SK-N-DZ (cell line): ENCODE measurements at regions not wholly inside any gene's neighbourhood (a gene's known extent, or its start where the extent isn't known, plus 50 kb on each side); places are given as distances from the start of the nearest gene placed in this dataset.

Source experiments
- DNase-seq: peaks from one replicate; pipeline ENCODE4 v3.0.0-alpha.2; 2015; ENCODE audit warnings: low spot score

DNA sequence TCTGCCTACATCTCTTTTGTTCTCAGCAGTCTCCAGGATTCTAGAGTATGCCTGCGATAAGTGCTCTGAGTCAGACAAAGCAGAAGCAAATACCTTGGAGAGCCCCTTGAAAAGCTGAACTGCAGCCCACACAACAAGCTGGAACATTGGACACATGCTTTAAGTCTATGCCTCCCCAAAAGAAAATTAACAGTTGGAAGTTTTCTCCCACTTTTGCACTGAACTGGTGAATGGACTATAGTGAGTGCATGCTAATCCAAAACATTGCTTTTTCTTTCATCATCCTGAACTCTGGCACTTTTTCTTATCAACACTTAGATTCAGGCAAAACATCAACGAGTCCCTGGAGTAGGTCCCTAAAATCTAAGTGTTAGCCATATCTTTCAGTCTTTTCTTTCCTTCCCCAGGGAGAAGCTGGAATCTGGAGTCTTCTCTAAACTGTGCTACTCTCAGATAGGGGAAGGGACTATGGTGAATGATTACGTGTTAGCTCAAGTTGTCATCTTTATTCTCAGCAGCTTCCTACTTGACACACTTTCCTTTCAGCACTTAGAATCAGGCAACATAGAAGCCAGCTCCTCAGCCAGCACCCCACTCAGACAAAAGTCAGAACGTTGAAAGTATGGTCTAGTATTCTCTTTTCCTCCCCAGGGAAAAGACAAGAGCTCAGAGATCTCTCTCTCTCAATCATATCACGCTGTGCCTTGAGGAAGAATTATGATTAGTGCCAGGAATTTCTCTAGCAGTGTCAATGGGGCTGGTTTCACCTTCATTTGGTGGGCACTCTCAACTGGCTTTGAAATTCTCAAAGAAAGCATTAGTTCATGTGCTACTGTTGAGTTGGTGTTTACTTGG lies 811.0 kb upstream of the GJE1 start:
- DNase-seq: no peak

DNA sequence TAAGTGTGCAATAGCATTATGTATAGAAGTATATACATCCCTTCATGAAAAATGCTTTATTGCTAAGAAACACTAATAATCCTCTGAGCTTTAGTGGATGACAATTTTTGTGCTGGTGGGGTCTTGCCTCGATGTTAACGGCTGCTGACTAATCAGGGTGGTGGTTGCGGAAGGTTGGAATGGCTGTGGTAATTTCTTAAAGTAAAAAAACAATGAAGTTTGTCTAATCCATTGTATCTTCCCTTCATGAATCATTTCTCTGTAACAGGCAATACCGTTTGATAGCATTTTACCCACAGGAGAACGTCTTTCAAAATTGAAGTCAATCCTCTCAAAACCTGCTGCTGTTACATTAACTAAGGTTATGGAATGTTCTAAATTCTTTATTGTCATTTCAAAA lies 816.5 kb upstream of the GJE1 start:
- DNase-seq: no peak

DNA sequence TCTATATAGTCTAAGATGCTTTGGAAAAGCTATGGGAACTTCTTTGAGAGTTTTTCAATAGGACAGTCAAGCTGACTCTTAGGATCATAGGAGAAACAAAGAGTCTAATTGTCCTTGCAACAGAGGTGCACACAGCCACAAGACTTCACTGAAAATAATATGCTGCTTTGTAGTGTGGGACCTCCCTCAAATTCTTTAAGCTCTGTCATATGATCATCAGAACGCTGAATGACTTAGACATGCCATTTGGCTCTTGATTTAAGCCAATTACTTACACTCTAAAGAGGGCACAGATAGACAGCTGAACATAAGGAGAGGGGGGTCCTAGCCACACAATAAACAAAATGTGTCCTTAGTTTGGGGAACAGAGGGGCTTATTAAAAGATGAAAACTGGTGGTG lies 818.7 kb upstream of the GJE1 start:
- no peak for DNase-seq

DNA sequence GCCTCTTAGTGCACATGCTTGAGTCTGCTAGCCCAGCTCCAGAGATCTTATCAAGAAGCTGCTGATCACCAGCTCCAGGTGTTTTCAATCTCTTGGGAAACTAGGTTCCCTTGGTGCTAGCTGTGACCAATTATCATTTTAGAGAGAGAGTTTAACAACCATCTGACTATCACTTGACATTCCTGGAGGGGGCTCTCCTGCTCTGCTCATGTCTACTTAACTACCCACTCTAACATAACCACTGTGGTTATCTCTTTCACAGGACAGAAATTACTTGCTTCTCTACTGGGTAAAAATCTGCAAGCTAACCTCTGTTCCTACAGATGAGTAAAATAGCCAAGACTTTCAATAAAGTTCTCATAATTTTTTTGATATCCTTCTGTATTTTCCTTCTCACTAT lies 823.4 kb upstream of the GJE1 start:
- DNase-seq: peak; percentile 55

DNA sequence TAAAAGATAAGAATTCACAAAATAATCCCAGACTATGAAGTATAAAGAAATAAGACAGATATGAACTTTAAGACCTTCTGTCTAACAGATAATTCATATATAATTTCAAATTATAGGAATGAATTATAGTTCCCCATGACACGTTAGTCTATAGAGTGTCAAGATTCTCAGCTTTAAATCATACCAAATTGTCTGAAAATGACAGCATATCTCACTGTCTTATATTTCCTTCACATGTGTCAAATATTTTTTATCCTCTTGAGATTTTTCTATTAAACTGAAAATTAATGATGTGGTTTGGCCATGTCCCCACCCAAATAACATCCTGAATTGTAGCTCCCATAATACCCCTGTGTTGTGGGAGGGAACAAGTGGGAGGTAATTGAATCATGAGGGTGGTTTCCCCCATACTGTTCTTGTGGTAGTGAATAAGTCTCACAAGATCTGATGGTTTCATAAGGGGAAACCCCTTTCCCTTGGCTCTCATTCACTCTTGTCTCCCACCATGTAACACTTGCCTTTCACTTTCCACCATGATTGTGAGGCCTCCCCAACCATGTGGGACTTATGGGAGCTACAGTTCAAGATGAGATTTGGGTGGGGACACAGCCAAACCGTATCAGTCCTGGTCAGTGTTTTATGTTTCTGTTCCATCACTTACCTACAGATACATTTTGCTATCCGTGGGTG lies 825.3 kb upstream of the GJE1 start:
- DNase-seq: no peak

DNA sequence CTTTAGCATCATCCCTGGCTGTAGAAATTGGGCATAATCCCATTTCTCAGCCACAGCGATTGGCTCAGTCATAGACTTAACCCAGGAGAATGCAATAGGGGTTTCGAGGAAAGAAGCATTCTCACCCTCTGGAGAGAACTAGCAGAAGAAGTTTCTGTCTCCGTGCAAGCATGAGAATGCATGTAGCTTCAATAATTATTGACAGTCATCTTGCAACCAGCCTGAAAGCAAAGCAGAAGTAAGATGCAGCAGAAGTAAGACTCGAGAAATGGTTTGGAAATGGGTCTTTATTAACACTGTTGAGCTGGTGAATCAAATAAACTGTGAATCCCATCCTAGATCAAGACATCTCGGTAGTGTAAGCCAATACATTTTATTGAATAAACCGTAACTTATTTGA lies 828.8 kb upstream of the GJE1 start:
- DNase-seq: no peak

DNA sequence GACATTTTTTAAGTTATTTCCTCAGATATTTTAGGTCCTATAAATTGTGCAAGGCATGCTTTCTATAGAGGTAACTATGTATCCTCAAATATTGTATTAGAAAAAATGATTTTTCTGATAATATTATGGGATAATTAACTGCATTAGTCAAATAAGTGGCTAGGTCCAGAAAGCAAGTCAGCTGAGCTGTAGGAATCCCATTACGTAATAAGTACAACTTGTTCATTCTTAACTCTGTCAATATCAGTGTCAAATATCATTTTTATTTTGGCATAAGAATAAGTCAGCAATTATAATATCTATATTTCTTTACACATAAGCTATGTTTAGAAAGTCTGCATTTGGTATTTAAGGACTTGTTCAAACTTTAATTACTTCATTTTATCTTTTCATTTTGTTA lies 830.9 kb upstream of the GJE1 start:
- DNase-seq: no peak

DNA sequence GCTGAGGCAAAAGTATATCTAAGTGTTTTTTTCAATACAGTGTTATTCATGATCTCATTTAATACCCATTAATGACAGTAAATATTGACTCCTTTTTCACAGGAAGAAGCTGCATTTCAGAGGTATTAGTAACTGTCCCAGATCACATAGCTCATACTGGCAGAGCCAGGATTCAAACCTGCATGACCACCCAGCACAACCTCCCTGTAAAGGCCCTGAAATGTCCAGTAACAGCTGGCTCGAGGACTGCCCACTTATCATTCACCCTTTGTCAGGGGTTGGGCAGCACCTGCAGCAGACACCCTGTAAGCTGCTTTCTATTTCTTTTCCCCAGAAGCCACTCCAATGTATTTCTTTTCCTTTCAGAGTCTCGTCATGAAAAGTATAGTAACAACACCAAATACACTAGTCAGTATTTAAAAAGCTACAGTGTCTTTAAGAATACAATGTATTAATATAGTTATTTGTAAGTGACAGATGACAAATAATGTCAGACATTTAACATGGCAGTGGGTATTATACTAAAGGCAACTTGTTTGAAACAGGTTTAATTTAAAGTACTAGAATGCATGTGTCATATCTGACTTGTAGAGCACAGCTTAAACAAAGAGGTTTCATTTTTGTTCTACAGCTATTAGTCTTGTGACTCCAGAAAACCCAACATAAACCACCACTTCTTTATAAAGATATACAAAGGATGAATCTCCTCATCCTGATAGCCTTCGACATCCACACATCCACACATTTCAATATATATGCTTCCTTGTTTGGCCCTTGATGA lies 841.6 kb upstream of the GJE1 start:
- DNase-seq: no peak

DNA sequence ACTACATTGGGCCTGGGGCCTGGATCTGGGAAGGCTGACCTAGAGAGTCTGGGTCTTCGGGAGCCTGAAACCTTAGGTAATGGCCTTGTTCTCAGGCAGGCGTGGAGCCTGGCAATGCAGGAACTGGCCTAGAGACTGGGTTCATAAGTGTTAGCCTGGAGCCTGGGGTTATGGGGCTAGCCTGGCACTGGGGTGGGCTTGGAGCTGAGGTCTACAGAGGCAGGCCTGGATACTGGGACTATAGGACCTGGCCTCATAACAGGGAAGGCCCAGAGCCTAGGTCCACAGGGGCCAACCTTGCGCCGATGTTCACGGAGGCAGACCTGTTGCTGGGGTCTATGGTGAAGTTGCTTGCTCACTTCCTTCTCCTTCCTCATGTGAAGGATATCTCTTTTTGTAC lies 843.8 kb upstream of the GJE1 start:
- no peak for DNase-seq

DNA sequence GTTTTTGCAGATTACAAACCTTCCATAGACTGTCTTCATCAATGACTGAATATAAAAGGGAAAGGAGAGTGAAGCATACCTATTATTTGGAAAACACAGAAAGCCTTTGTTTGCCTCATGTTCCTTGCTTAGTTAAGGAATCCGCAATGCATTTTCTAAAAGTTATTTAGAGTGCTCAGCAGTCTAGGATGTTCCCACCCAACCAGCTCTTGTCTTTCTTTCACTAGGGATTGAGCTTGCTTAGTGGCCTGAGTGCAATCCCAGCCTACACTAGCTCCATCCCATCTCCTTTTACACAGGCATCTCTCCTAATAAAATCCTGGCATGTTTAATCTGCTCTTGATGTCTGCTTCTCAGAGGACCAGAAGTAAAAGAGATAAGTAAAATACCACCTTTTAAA lies 850.5 kb upstream of the GJE1 start:
- no peak for DNase-seq

DNA sequence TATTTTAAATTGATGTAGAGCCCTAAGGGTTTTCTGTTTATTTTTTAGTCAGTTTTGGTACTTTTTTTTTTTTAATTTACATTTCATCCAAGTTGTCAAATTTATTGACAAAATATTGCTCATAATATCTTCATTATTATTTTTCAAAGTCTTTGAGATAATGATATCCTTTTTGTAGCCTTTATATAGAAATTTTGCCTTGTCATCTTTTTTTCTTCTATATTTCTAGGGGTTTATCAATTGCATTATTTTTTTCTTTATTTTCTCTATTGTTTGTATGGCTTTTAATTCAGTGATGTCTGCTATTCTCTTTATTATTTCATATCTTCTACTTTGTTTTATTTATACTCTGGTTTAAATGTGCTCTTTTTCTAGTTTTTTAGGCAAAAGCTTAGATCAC lies 863.0 kb upstream of the GJE1 start:
- no peak for DNase-seq

DNA sequence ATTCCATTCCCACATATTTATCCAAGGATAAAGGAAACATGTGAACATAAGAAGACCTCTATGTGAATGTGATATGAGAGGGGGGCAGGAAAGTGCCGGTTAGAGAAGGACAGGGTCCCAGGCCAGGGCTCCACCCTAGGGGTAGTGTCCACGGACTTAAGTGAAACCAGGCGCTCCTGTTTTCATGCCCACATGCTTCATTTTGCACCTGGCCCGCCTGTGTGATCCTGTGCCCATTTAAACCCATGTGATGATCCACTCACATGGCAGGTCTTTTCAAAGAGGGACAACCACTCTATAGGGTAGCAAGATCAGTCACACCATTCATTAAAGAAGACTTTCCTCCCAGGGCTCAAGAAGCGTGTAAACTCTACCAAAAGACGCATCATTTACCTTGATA lies 865.3 kb upstream of the GJE1 start:
- DNase-seq: no peak

DNA sequence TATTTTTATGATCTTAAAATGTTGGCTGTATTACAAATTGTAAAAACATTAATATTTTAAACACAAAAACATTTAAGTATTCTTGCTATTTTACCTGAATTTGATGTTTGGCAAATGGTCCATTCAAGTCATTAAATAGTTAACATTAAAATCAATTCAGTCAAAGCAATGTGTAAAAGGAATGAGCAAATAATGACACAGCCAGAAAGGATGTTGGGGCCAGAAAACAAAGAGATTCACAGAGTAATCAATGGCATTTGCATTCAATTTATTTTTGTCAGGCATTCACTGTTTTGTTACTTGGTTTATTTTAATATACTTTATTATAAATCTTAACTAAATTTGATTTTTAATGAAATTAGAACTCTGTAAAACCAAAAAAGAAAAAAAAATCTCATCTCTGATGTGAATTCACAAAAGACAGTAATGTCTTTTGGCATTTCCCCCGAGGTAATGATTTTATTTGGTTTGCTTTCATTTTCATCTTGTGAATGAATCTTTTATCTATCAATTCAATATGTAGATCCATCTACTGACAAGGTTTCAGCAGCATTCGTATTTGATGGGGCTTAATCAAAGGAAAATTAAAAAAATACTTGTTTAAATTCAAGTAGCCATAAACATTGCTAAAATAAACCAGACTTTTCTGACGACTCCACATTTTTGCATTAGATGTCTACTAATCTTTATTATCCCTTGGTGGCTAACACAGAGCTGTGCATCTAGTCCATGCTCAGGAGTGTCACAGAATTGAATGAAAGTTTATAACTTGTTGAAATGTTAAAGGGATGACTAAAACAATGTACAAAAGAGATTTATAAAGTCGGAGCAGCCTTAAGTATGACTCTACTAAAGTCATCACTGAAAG lies 866.7 kb upstream of the GJE1 start:
- no peak for DNase-seq

DNA sequence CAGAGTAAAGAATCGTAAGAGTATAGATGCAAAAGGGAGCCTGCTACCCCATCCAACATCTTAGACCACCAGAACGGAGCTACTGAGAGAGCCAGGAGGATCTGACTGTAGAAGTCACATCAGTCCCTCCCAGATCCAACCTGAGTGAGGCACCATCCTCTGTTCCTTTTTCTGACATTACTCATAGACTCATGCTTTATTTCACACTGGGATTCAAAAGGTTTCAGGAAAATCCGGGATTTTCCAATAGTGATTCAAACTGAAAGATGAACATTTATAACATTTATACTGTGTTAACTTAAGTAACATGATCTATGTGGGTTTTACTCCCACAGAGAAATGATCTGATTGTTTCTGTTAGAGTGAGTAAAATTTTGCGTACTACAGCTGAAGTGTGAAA lies 868.6 kb upstream of the GJE1 start:
- DNase-seq: no peak

DNA sequence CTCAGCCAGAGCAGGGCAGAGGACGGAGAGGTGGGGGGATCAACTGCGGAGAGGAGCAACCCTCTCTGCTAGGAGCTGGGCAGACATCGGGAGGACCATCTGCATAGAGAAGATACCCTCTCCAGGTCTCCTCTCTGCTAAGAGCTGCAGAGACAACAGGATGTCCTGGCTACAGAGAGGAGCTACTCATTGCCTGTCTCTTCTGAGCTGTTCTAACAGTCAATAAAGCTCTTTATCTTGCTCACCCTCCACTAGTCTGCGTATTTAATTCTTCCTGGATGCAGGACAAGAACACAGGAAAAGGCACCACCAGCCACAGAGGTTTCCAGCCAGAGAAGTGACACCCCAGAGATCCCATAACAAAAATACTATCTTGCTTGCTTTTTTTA lies 871.1 kb upstream of the GJE1 start:
- DNase-seq: no peak

DNA sequence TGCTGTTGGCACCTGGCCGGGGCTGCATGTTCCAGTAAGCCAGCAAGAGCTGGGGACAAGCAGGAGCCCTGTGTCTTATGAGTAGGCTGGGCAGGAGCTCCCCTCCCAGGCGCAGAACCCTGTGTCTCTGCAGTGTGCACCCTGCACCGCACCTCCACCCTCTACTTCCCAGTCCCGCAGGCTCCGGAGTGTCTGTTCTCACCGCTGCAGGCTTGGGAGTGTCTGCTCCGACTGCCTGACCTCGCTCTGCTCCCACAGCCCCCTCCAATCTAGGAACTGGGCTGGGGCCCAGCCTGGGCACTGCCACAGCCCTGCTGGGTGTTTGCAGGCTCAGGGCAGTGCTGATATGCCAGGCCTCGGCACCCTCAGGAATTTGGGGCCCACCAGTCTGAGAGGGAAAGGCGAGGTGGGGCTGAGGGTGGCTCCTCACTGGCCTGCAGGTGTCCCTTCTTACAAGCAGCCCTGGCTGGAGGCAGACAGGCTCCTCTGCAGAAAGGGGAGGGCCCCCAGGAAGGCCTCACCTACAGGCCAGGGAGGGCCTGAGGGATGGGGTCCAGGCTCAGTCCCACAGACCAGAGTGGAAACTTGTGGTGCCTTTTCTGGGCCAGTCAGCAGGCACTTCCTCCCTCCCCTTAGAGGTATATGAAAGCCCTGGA lies 871.6 kb upstream of the GJE1 start:
- peak; percentile 40 for DNase-seq

DNA sequence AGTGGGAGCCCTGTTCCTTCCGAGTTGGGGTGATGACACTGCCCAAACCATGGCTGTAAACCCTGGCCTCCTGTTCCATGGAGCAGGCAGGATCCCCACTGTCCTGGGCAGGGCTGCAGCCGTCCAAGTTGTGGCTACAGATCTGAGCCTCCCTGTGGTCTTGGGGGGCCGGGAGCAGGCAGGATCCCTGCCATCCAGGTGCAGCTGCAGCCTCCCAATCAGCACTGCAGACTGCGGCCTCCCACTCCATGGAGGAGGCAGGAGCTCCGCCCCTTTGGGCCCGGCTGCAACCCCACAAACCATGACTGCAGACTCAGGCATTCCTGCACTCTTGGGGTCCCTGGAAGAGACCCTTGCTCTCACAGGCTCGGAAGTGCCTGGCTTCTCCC lies 872.1 kb upstream of the GJE1 start:
- peak; percentile 4 for DNase-seq

DNA sequence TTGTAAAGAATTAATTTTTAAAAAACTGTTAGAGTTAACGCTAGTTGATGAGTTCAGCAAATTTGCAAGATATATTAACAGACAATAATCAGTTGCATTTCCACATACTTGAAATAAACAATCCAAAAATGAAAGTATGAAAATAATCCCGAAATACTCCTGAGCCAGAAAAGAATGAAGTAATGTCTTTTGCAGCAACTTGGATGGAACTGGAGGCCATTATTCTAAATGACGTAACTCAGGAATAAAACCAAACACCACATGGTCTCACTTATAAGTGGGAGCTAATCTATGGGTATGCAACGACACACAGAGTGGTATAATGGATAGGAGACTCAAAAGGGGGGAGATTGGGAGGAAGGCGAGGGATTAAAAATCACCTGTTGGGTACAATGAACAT lies 872.9 kb upstream of the GJE1 start:
- DNase-seq: no peak

DNA sequence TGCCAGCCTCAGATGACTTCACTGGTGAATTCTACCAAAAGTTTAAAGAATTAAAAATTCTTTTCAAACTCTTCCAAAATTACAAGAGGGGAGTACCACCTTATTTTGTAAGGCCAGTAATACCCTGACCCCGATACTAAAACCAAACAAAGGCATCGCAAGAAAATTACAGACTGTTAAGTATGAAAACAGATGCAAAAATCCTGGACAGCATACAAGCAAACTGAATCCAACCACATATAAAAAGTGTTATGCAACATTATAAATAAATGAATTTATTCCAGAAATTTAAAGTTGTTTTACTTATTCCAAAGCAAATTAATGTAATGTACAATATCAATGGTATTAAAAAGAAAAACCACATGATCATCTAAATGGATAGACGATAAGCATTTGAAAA lies 873.6 kb upstream of the GJE1 start:
- DNase-seq: no peak

DNA sequence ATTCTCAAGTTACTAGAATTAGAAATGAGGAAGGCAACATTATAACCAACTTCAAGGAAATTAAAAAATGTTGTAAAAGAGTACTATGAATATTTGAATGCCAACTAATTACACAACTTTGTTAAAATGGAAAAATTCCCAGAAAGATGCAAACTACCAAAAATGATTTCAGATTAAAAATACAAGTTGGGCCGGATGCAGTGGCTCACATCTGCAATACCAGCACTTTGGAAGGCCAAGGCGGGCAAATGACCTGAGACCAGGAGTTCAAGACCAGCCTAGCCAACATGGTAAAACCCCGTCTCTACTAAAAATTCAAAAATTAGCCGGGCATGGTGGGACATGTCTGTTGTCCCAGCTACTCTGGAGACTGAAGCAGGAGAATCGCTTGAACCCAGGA lies 874.2 kb upstream of the GJE1 start:
- no peak for DNase-seq

DNA sequence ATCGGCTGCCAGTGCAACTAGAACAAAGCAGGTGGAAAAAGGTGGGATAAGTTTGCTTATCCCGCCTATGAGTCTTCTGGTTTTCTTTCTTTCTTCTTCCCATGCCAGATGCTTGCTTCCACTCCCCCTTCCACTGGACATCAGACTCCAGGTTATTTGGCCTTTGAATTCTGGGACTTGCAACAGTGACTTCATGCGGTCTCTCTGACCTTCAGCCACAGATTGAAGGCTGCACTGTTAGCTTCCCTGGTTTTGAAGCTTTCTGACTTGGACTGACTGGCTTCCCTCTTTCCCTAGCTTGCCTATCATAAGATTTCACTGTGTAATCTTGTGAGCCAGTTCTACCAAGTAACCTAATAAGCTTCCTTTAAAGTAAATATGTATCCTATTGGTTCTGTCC lies 878.4 kb upstream of the GJE1 start:
- DNase-seq: no peak
